Upper lobe of right lung (tissue), 1 donor: ENCODE measurements at regions not wholly inside any gene's neighbourhood (a gene's known extent, or its start where the extent isn't known, plus 50 kb on each side); places are given as distances from the start of the nearest gene placed in this dataset.

Experiments
- ATAC-seq: fragments of 200-7000 bp; cut with Tn5 transposase; one replicate; pipeline ENCODE4 v1.9.1; 2020; ENCODE audit warnings: mild to moderate bottlenecking, moderate library complexity
- DNase-seq: peaks from one replicate; pipeline ENCODE4 v3.0.0-alpha.2; 2020
- H3K27ac ChIP-seq: fragments of 200-600 bp; one replicate; pipeline ENCODE4 v1.8.0; 2022
- H3K27me3 ChIP-seq: fragments of 200-600 bp; one replicate; pipeline ENCODE4 v1.8.0; 2022; ENCODE audit warnings: mild to moderate bottlenecking
- H3K36me3 ChIP-seq: fragments of 200-600 bp; one replicate; pipeline ENCODE4 v1.8.0; 2022
- H3K4me1 ChIP-seq: fragments of 200-600 bp; one replicate; pipeline ENCODE4 v1.8.0; 2022
- H3K4me3 ChIP-seq: fragments of 200-600 bp; one replicate; pipeline ENCODE4 v1.8.0; 2022; ENCODE audit warnings: mild to moderate bottlenecking
- H3K9me3 ChIP-seq: fragments of 200-600 bp; one replicate; pipeline ENCODE4 v1.8.0; 2022
- CTCF ChIP-seq: fragments of 200-600 bp; IDR thresholded peaks from one replicate; pipeline ENCODE4 v1.8.0; 2022; ENCODE audit warnings: antibody characterized with exemption
- intact Hi-C: fragments of 100-400 bp; cut with DNase I; formaldehyde crosslinking; loops from one replicate; pipeline ENCODE4 v1.11.0; 2022
- donor health status: DM: no; HTN: yes; CAD: no; lungs with severe emphysema.

GRCh38 chr3:137078040-137078439 lies 120.3 kb downstream of the IL20RB start:
- Histone ChIP-seq H3K4me1 (no peaks in the 10 kb centered on the region), H3K27me3 (peaks cover 4% of the 10 kb centered on the region), H3K9me3 (no peaks in the 10 kb centered on the region), H3K4me3 (no peak overlapping the region), H3K27ac (no peak overlapping the region), H3K36me3 (no peaks in the 10 kb centered on the region)
- ATAC-seq: no peak
- no peak for TF ChIP-seq CTCF
- intact Hi-C loops: no loop called here
- no peak for DNase-seq

GRCh38 chr3:137079571-137079970 lies 121.8 kb downstream of the IL20RB start:
- no peaks in the 10 kb centered on the region for H3K36me3 ChIP-seq
- no peak overlapping the region for H3K27ac ChIP-seq
- TF ChIP-seq CTCF: no peak
- intact Hi-C loops: no loop called here
- H3K27me3 ChIP-seq: peaks cover 4% of the 10 kb centered on the region
- H3K4me3 ChIP-seq: no peak overlapping the region
- no peaks in the 10 kb centered on the region for H3K9me3 ChIP-seq
- no peak for ATAC-seq
- H3K4me1 ChIP-seq: no peaks in the 10 kb centered on the region
- no peak for DNase-seq

- Histone ChIP-seq H3K9me3 (no peaks in the 10 kb centered on the region), H3K27me3 (peaks cover 4% of the 10 kb centered on the region), H3K27ac (no peak overlapping the region), H3K4me3 (no peak overlapping the region), H3K4me1 (no peaks in the 10 kb centered on the region), H3K36me3 (no peaks in the 10 kb centered on the region)
- intact Hi-C loops: no loop called here
- DNase-seq (no peak), ATAC-seq (no peak)
- no peak for TF ChIP-seq CTCF
Observed at GRCh38 chr3:137081711-137082110, 123.9 kb downstream of the IL20RB start.

- no peaks in the 10 kb centered on the region for H3K9me3 ChIP-seq
- no peak overlapping the region for H3K4me3 ChIP-seq
- no peak overlapping the region for H3K27ac ChIP-seq
- peaks cover 4% of the 10 kb centered on the region for H3K27me3 ChIP-seq
- no peak for TF ChIP-seq CTCF
- no peaks in the 10 kb centered on the region for H3K4me1 ChIP-seq
- no peaks in the 10 kb centered on the region for H3K36me3 ChIP-seq
- DNase-seq: no peak
- ATAC-seq: no peak
- intact Hi-C loops: no loop called here
Observed at GRCh38 chr3:137082763-137083162, 125.0 kb downstream of the IL20RB start.

GRCh38 chr3:137083332-137083731 lies 125.5 kb downstream of the IL20RB start:
- Histone ChIP-seq H3K27ac (no peak overlapping the region), H3K4me3 (no peak overlapping the region)
- no peak for TF ChIP-seq CTCF

DNA sequence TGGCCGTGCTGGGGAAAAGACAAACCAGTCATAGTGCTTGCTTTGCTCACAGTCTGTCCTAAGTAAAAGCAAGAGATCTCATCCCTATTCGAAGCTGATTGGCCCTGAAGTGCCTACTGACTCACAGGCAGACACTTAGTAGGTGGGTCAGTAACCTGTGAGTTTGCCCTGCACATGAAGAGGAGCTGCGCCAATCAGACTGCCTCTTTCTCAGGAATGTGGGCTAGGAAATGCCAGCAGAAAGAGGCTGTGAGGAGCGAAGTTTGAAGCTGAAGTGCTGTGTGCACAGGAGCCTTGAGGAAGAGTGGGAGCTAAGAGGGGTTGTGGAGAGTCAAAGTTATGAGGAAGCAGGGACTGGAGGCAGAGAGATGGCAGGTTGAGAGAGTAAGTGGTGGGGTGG lies 126.8 kb downstream of the IL20RB start:
- Histone ChIP-seq H3K27me3 (no peaks in the 10 kb centered on the region), H3K4me3 (no peak overlapping the region), H3K27ac (no peak overlapping the region), H3K4me1 (no peaks in the 10 kb centered on the region), H3K9me3 (no peaks in the 10 kb centered on the region), H3K36me3 (no peaks in the 10 kb centered on the region)
- intact Hi-C loops: no loop called here
- no peak for TF ChIP-seq CTCF
- ATAC-seq (peak; percentile 95), DNase-seq (peak; percentile 63)

More at GRCh38 chr3:137083332-137083731, 125.5 kb downstream of the IL20RB start:
- Histone ChIP-seq H3K4me1 (no peaks in the 10 kb centered on the region), H3K36me3 (no peaks in the 10 kb centered on the region), H3K27me3 (peaks cover 4% of the 10 kb centered on the region), H3K9me3 (no peaks in the 10 kb centered on the region)
- DNase-seq (no peak), ATAC-seq (no peak)
- intact Hi-C loops: no loop called here
